Testis (tissue), 2 donors: ENCODE measurements at regions not wholly inside any gene's neighbourhood (a gene's known extent, or its start where the extent isn't known, plus 50 kb on each side); places are given as distances from the start of the nearest gene placed in this dataset.

Experiments used
- DNase-seq: peaks from one replicate; pipeline ENCODE4 v3.0.0-alpha.2; 2019
- H3K27ac ChIP-seq, 2 donors: fragments of 200-600 bp; sonication (generic); one replicate each; pipeline ENCODE4 v1.5.1; 2019
- H3K27me3 ChIP-seq: fragments of 200-600 bp; sonication (generic); one replicate; pipeline ENCODE4 v1.5.1; 2019
- H3K36me3 ChIP-seq: fragments of 200-600 bp; sonication (generic); one replicate; pipeline ENCODE4 v1.5.1; 2017; ENCODE audit warnings: low read depth; ENCODE audit errors: missing control alignments
- H3K4me1 ChIP-seq: fragments of 200-600 bp; sonication (generic); one replicate; pipeline ENCODE4 v1.5.1; 2019
- H3K4me3 ChIP-seq, 2 donors: fragments of 200-600 bp; sonication (generic); one replicate each; pipeline ENCODE4 v1.5.1; 2017 to 2019
- H3K9me3 ChIP-seq: fragments of 200-600 bp; sonication (generic); one replicate; pipeline ENCODE4 v1.5.1; 2017
- POLR2A ChIP-seq: fragments of 450-650 bp; IDR thresholded peaks from one replicate; pipeline ENCODE4 v1.6.1; 2017; ENCODE audit warnings: antibody characterized with exemption, mild to moderate bottlenecking, moderate library complexity
- WGBS, 2 donors: methylation state at CpG; one replicate each; pipeline ENCODE4 v1.1.5; 2018; 5-methylcytosine and 5-hydroxymethylcytosine counted together
- intact Hi-C: fragments of 100-400 bp; cut with DNase I; formaldehyde crosslinking; loops from one replicate; pipeline ENCODE4 v1.15.1; 2023; ENCODE audit warnings: low total_unique reads
- TF ChIP-seq, protein P1 (sequence below), 3 experiments: fragments of 450-650 bp in 2 of 3; fragments of 200-600 bp in 1 of 3; sonication (generic) in 1 of 3; IDR thresholded peaks; one replicate each; pipeline ENCODE4 v1.5.1; 2016 to 2019; ENCODE audit warnings: antibody characterized with exemption in 3 of 3, mild to moderate bottlenecking in 2 of 3, moderate library complexity in 1 of 3

DNA sequence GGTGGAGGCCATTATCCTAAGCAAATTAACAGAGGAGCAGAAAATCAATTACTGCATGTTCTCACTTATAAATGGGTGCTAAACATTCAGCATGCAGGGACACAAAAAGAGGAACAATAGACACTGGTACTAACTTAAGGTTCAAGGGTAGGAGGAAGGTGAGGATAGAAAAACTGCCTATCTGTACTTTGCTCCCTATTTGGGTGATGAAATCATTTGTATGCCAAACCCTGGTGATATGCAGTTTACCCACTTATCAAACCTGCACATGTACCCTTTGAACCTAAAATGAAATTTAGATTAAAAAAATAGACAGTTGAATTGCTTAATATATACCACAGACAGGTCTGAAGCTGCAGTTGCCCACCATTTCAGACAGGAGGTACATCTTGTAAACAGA is 143.3 kb upstream of the KLHL4 start:
- no peak for TF ChIP-seq POLR2A
- TF ChIP-seq, protein P1, sequence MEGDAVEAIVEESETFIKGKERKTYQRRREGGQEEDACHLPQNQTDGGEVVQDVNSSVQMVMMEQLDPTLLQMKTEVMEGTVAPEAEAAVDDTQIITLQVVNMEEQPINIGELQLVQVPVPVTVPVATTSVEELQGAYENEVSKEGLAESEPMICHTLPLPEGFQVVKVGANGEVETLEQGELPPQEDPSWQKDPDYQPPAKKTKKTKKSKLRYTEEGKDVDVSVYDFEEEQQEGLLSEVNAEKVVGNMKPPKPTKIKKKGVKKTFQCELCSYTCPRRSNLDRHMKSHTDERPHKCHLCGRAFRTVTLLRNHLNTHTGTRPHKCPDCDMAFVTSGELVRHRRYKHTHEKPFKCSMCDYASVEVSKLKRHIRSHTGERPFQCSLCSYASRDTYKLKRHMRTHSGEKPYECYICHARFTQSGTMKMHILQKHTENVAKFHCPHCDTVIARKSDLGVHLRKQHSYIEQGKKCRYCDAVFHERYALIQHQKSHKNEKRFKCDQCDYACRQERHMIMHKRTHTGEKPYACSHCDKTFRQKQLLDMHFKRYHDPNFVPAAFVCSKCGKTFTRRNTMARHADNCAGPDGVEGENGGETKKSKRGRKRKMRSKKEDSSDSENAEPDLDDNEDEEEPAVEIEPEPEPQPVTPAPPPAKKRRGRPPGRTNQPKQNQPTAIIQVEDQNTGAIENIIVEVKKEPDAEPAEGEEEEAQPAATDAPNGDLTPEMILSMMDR (IDR thresholded peaks at IDR 0.05): no peak
- Histone ChIP-seq H3K27me3 (no peaks in the 10 kb centered on the region), H3K27ac (no peak overlapping the region), H3K9me3 (no peaks in the 10 kb centered on the region), H3K4me1 (no peaks in the 10 kb centered on the region), H3K36me3 (no peaks in the 10 kb centered on the region), H3K4me3 (no peak overlapping the region)
- intact Hi-C loops: no loop called here
- no peak for DNase-seq

DNA sequence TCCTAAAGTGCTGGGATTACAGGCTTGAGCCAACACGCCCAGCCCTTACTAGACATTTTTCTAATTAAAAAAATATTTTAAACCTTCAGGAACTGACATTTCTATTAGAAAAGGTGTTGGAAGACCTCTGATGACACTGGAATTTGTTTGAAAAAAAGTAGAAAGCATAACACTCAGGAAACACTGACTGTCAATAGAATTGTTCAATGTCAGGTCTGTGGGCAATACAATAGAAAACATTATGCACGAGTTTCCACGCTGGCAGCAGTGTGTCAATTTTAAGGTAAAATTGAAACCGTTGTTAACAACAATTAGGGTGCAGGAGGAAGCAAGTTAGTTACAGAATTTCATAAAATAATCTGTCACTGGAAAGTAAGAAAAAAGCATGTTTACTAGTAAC is 140.7 kb upstream of the KLHL4 start:
- DNase-seq: no peak
- 67 to 87% methylated on average over 4 of the region's 4 CpGs for WGBS, 2 donors
- Histone ChIP-seq H3K4me1 (no peaks in the 10 kb centered on the region), H3K9me3 (no peaks in the 10 kb centered on the region), H3K27me3 (no peaks in the 10 kb centered on the region), H3K27ac (no peak overlapping the region), H3K4me3 (no peak overlapping the region), H3K36me3 (no peaks in the 10 kb centered on the region)
- TF ChIP-seq, protein P1 (IDR thresholded peaks at IDR 0.05): no peak
- no peak for TF ChIP-seq POLR2A
- intact Hi-C loops: no loop called here

DNA sequence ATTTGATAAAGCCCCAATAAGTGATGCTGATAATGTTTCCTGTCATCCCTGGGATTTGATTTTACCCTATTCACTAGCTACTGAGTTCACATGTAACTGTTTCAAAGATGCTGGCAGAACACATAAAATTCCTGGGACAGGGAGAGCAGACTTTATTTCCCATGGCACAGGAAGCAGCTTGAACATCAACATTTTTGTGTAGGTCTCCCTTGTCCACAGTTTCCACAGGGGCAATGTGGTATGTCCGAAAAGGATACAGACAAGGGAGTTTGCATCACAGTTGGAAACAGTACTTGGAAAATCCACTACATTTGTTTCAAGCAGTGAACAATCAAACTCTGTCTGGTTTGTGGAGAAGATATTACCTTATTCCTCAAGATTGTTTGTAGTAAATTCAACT is 129.2 kb upstream of the KLHL4 start:
- TF ChIP-seq POLR2A: no peak
- TF ChIP-seq, protein P1 (IDR thresholded peaks at IDR 0.05): no peak
- 60 to 69% methylated on average over 1 of the region's 1 CpG for WGBS, 2 donors
- Histone ChIP-seq H3K4me3 (no peak overlapping the region), H3K27ac (peak overlapping the region in 1 of 2 donors; percentile 11), H3K36me3 (no peaks in the 10 kb centered on the region), H3K9me3 (no peaks in the 10 kb centered on the region), H3K4me1 (no peaks in the 10 kb centered on the region), H3K27me3 (no peaks in the 10 kb centered on the region)
- intact Hi-C loops: no loop called here
- no peak for DNase-seq

DNA sequence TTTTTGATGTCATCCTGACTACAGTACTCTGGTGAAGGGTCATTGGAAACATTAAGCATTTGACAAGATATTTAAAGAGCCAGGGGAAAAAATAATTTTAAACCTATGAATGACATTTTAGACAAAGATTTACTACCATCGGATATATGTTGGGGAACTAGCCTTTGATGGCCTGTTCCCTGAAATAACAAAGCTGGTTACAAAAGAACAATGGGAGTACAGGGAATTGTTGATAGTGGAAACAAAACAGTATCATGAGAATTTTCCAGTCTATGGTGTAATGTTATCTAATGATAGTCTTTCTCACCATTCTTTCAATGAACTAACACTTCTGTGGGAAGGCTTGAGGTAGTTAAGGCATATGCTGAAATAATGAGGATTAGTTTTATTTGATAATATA is 125.9 kb upstream of the KLHL4 start:
- DNase-seq: no peak
- Histone ChIP-seq H3K27me3 (no peaks in the 10 kb centered on the region), H3K36me3 (no peaks in the 10 kb centered on the region), H3K27ac (no peak overlapping the region), H3K4me3 (no peak overlapping the region), H3K9me3 (no peaks in the 10 kb centered on the region), H3K4me1 (no peaks in the 10 kb centered on the region)
- intact Hi-C loops: no loop called here
- WGBS, 2 donors: 44 to 56% methylated on average over 1 of the region's 1 CpG
- TF ChIP-seq, protein P1 (IDR thresholded peaks at IDR 0.05): no peak
- no peak for TF ChIP-seq POLR2A

DNA sequence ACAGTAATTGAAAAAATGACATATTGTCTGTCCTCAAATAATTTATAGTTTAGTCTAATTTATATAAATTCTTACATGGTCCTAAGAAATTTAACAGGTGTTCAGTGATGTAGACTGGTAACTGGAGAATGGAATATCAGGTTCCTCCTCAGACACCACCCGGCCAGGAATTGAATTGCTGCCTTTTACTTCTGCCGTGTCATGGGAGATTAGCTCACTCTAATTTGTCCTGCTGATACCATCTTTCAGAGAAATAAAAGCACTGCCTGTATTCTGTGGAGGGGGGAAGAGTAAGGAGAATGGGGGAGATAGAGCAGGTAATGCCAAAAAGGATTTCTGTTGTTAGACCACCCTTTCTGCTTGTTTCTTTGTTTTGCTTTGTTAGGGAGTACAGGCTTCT is 125.2 kb upstream of the KLHL4 start:
- Histone ChIP-seq H3K27me3 (no peaks in the 10 kb centered on the region), H3K4me1 (no peaks in the 10 kb centered on the region), H3K9me3 (no peaks in the 10 kb centered on the region), H3K36me3 (no peaks in the 10 kb centered on the region), H3K4me3 (no peak overlapping the region), H3K27ac (no peak overlapping the region)
- 65 to 66% methylated on average over 2 of the region's 2 CpGs for WGBS, 2 donors
- intact Hi-C loops: no loop called here
- TF ChIP-seq POLR2A: no peak
- TF ChIP-seq, protein P1 (IDR thresholded peaks at IDR 0.05): no peak
- DNase-seq: no peak
